ENCODE measurements at regions not wholly inside any gene's neighbourhood (a gene's known extent, or its start where the extent isn't known, plus 50 kb on each side); places are given as distances from the start of the nearest gene placed in this dataset.

DNA sequence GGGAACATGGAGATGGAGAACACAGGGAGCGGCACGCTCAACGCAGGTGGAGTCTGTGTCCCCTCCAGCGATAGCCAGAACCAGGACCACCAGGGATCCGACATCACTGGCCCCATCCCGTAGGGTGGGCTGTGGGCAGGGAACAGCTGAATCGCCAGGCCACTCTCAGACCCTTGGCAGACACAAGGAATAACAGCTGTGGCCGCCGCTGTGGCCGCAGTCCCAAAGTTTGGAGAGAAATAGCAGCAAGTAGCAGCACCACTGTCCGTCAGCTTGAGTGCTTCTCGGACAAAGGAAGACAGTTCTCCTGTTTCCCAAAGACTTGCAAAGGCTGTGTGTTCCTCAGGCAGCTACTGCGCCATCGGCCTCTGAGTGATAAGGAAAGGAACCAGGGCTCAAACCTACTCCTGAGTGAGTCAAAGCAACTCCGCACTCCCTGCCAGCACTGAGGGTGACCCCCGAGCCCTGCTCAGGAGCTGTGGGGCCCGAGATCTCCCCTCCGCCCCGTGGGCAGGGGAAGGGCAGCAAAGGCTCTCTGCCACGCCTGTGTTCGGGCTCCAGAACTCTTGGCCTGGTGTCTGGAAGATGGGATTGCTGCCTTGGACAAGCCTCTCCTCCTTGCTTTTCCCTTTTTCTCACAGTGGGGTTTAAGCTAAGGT lies 82.3 kb upstream of the FAM20C start:
- no peak for TF ChIP-seq BHLHE40 (IDR thresholded peaks at IDR 0.05; ENCODE audit: low read depth, low read length)
- TF ChIP-seq, protein P1, sequence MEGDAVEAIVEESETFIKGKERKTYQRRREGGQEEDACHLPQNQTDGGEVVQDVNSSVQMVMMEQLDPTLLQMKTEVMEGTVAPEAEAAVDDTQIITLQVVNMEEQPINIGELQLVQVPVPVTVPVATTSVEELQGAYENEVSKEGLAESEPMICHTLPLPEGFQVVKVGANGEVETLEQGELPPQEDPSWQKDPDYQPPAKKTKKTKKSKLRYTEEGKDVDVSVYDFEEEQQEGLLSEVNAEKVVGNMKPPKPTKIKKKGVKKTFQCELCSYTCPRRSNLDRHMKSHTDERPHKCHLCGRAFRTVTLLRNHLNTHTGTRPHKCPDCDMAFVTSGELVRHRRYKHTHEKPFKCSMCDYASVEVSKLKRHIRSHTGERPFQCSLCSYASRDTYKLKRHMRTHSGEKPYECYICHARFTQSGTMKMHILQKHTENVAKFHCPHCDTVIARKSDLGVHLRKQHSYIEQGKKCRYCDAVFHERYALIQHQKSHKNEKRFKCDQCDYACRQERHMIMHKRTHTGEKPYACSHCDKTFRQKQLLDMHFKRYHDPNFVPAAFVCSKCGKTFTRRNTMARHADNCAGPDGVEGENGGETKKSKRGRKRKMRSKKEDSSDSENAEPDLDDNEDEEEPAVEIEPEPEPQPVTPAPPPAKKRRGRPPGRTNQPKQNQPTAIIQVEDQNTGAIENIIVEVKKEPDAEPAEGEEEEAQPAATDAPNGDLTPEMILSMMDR (IDR thresholded peaks at IDR 0.05) = no peak
- no peak for TF ChIP-seq ZC3H11A (IDR thresholded peaks at IDR 0.05)
- TF ChIP-seq TFCP2L1 (CRISPR knock-in tag; IDR thresholded peaks at IDR 0.05) = no peak
- TF ChIP-seq CEBPB (IDR thresholded peaks at IDR 0.05) = no peak
- no peak for TF ChIP-seq HEYL (CRISPR knock-in tag; IDR thresholded peaks at IDR 0.05)
- no peak for TF ChIP-seq MAZ (IDR thresholded peaks at IDR 0.05; ENCODE audit: borderline replicate concordance, low read depth, low read length)
- TF ChIP-seq POLR2A (IDR thresholded peaks at IDR 0.05; ENCODE audit: low read length) = no peak
- TF ChIP-seq, protein P2, sequence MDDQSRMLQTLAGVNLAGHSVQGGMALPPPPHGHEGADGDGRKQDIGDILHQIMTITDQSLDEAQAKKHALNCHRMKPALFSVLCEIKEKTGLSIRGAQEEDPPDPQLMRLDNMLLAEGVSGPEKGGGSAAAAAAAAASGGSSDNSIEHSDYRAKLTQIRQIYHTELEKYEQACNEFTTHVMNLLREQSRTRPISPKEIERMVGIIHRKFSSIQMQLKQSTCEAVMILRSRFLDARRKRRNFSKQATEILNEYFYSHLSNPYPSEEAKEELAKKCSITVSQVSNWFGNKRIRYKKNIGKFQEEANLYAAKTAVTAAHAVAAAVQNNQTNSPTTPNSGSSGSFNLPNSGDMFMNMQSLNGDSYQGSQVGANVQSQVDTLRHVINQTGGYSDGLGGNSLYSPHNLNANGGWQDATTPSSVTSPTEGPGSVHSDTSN (IDR thresholded peaks at IDR 0.05) = no peak
- TF ChIP-seq SREBF2 (IDR thresholded peaks at IDR 0.05) = no peak
